ENCODE measurements at regions not wholly inside any gene's neighbourhood (a gene's known extent, or its start where the extent isn't known, plus 50 kb on each side); places are given as distances from the start of the nearest gene placed in this dataset.

GRCh38 chr9:115367780-115368525, 250.0 kb upstream of the TNC start:
- DNase-seq (ENCODE audit: low spot score): no peak

GRCh38 chr9:115369322-115369957, 251.5 kb upstream of the TNC start:
- no peak for DNase-seq (ENCODE audit: low spot score)

- no peak for DNase-seq (ENCODE audit: low spot score)
Measured at GRCh38 chr9:115373000-115373709, 255.2 kb upstream of the TNC start.

GRCh38 chr9:115373710-115374045, 255.7 kb upstream of the TNC start:
- DNase-seq (ENCODE audit: low spot score): no peak

- DNase-seq (ENCODE audit: low spot score): no peak
Measured at GRCh38 chr9:115374724-115375268, 256.8 kb upstream of the TNC start.

GRCh38 chr9:115378241-115378640, 260.3 kb upstream of the TNC start:
- DNase-seq (ENCODE audit: low spot score): no peak

- DNase-seq (ENCODE audit: low spot score): no peak
Measured at GRCh38 chr9:115378758-115379157, 260.8 kb upstream of the TNC start.

- DNase-seq (ENCODE audit: low spot score): no peak
Measured at GRCh38 chr9:115379719-115380118, 261.8 kb upstream of the TNC start.

- no peak for DNase-seq (ENCODE audit: low spot score)
Measured at GRCh38 chr9:115382865-115383264, 264.9 kb upstream of the TNC start.

GRCh38 chr9:115385383-115386122, 267.6 kb upstream of the TNC start:
- DNase-seq (ENCODE audit: low spot score): no peak

GRCh38 chr9:115386963-115387770, 269.2 kb upstream of the TNC start:
- no peak for DNase-seq (ENCODE audit: low spot score)

- no peak for DNase-seq (ENCODE audit: low spot score)
Measured at GRCh38 chr9:115391168-115391825, 273.3 kb upstream of the TNC start.

- DNase-seq (ENCODE audit: low spot score): no peak
Measured at GRCh38 chr9:115393976-115394775, 276.2 kb upstream of the TNC start.

GRCh38 chr9:115395511-115396021, 277.6 kb upstream of the TNC start:
- DNase-seq (ENCODE audit: low spot score): no peak

GRCh38 chr9:115396071-115396529, 278.1 kb upstream of the TNC start:
- DNase-seq (ENCODE audit: low spot score): no peak

- DNase-seq (ENCODE audit: low spot score): no peak
Measured at GRCh38 chr9:115397591-115398312, 279.8 kb upstream of the TNC start.

- DNase-seq (ENCODE audit: low spot score): no peak
Measured at GRCh38 chr9:115398313-115398650, 280.3 kb upstream of the TNC start.

GRCh38 chr9:115398996-115399395, 281.0 kb upstream of the TNC start:
- no peak for DNase-seq (ENCODE audit: low spot score)

- no peak for DNase-seq (ENCODE audit: low spot score)
Measured at GRCh38 chr9:115400796-115401195, 282.8 kb upstream of the TNC start.

Data from left forelimb (tissue), 1 donor.